ENCODE measurements at regions not wholly inside any gene's neighbourhood (a gene's known extent, or its start where the extent isn't known, plus 50 kb on each side); places are given as distances from the start of the nearest gene placed in this dataset.

DNA sequence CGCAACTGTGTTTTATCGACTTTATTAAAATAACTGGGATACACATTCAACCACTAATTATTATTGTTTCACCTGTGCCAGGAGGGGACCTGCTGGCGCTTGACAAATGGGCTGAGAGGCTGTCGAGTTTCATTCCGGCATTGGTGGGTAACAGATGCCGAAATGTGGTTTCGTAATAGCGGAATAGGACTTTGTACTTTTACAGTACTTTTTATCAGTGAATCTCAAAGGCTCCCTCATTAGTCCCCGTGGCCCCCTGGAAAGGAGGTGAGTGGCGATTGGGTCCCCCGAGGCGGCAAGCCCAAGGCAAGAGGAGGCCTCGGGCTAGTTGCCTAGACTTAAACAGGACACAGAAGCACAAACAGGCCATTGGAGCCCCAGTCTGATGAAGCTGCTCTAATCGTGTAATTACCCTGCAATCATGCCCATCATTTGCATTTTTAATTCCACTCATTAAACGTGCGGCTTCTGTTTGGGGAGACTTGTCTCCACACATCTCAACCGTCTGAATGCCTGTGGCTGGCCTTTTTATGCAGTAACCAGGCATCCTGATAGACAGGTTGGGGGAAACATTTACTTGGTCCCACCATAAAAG, 193.2 kb downstream of the INO80D start:
- no peak overlapping the region for H3K27ac ChIP-seq (ENCODE audit: control insufficient read depth, insufficient read depth, low read length)
- H2AFZ ChIP-seq (ENCODE audit: control insufficient read depth, low read length), result no peak overlapping the region

DNA sequence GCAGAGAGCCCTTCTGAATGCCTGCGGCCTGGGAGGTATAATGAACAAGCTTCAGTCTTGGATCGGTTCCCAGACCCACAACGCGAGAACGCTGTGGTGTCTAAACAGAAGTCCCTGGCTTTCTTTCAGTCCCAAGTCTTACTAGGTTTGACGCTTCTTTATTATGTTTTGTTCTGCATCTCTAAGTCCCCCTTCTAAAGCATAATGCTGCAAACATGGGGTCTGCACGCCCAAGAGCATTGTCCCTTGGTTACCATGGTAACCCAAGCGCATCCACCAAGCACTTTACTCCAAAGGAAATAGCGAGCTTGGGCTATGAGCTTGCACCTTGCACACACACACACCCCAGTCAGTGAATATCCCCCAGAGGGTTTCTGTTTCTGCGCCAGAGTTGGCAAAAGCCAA, 193.7 kb downstream of the INO80D start:
- Histone ChIP-seq H4K20me1 (ENCODE audit: control insufficient read depth, extremely low read depth, insufficient read depth, low read length) (no peaks in the 10 kb centered on the region), H3K4me3 (ENCODE audit: control insufficient read depth in 2 of 3, extremely low read depth in 1 of 3, insufficient read depth in 2 of 3, low read depth in 1 of 3, low read length in 3 of 3) (peak overlapping the region in 2 of 3 experiments; percentile 3 to 35), H3K27me3 (ENCODE audit: control insufficient read depth, extremely low read depth, insufficient read depth, low read length) (no peaks in the 10 kb centered on the region), H2AFZ (ENCODE audit: control insufficient read depth, low read length) (no peak overlapping the region), H3K79me2 (ENCODE audit: control insufficient read depth, insufficient read depth, low read length) (no peaks in the 10 kb centered on the region), H3K9me3 (ENCODE audit: control insufficient read depth, low read depth, low read length) (no peaks in the 10 kb centered on the region), H3K4me1 (ENCODE audit: control insufficient read depth, extremely low read depth, insufficient read depth, low read length) (peaks cover 36% of the 10 kb centered on the region), H3K9ac (ENCODE audit: control insufficient read depth, extremely low read depth, insufficient read depth, low read length) (peak overlapping the region; percentile 7), H3K9me1 (ENCODE audit: control insufficient read depth, extremely low read depth, insufficient read depth, low read length) (no peaks in the 10 kb centered on the region), H3K36me3 (ENCODE audit: control insufficient read depth in 2 of 2, extremely low read depth in 1 of 2, insufficient read depth in 2 of 2, low read length in 2 of 2) (no peaks in the 10 kb centered on the region), H3K4me2 (ENCODE audit: control insufficient read depth, extremely low read depth, insufficient read depth, low read depth, low read length) (peak overlapping the region; percentile 70), H3K27ac (ENCODE audit: control insufficient read depth, insufficient read depth, low read length) (no peak overlapping the region)
- peak; percentile 98 for FAIRE-seq
- TF ChIP-seq, protein P1, sequence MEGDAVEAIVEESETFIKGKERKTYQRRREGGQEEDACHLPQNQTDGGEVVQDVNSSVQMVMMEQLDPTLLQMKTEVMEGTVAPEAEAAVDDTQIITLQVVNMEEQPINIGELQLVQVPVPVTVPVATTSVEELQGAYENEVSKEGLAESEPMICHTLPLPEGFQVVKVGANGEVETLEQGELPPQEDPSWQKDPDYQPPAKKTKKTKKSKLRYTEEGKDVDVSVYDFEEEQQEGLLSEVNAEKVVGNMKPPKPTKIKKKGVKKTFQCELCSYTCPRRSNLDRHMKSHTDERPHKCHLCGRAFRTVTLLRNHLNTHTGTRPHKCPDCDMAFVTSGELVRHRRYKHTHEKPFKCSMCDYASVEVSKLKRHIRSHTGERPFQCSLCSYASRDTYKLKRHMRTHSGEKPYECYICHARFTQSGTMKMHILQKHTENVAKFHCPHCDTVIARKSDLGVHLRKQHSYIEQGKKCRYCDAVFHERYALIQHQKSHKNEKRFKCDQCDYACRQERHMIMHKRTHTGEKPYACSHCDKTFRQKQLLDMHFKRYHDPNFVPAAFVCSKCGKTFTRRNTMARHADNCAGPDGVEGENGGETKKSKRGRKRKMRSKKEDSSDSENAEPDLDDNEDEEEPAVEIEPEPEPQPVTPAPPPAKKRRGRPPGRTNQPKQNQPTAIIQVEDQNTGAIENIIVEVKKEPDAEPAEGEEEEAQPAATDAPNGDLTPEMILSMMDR (optimal IDR thresholded peaks at IDR 0.05 in 1 of 3, IDR thresholded peaks at IDR 0.05 in 1 of 3, conservative IDR thresholded peaks at IDR 0.05 in 1 of 3; ENCODE audit: extremely low read depth in 1 of 3, insufficient read depth in 2 of 3, low read length in 3 of 3), result no peak
- no peak for TF ChIP-seq EZH2 (IDR thresholded peaks at IDR 0.05; ENCODE audit: low read length)
- dilution Hi-C loops (cut with MboI; ENCODE audit: extremely low pct_ligation_motif_present, low sequenced_read_pairs), result no loop called here
- peak; percentile 17 for DNase-seq (ENCODE audit: low read depth, low spot score)

More for the DNA sequence above, 193.2 kb downstream of the INO80D start:
- DNase-seq (ENCODE audit: low read depth, low spot score), result no peak
- dilution Hi-C loops (cut with MboI; ENCODE audit: extremely low pct_ligation_motif_present, low sequenced_read_pairs), result no loop called here
- FAIRE-seq, result peak; percentile 23
- no peaks in the 10 kb centered on the region for H3K36me3 ChIP-seq (ENCODE audit: control insufficient read depth in 2 of 2, extremely low read depth in 1 of 2, insufficient read depth in 2 of 2, low read length in 2 of 2)
- H4K20me1 ChIP-seq (ENCODE audit: control insufficient read depth, extremely low read depth, insufficient read depth, low read length), result no peaks in the 10 kb centered on the region
- no peaks in the 10 kb centered on the region for H3K9me3 ChIP-seq (ENCODE audit: control insufficient read depth, low read depth, low read length)
- H3K27me3 ChIP-seq (ENCODE audit: control insufficient read depth, extremely low read depth, insufficient read depth, low read length), result no peaks in the 10 kb centered on the region
- peaks cover 36% of the 10 kb centered on the region for H3K4me1 ChIP-seq (ENCODE audit: control insufficient read depth, extremely low read depth, insufficient read depth, low read length)
- peak overlapping the region; percentile 7 for H3K9ac ChIP-seq (ENCODE audit: control insufficient read depth, extremely low read depth, insufficient read depth, low read length)
- H3K4me3 ChIP-seq (ENCODE audit: control insufficient read depth in 2 of 3, extremely low read depth in 1 of 3, insufficient read depth in 2 of 3, low read depth in 1 of 3, low read length in 3 of 3), result peak overlapping the region in 1 of 3 experiments; percentile 35
- TF ChIP-seq EZH2 (IDR thresholded peaks at IDR 0.05; ENCODE audit: low read length), result no peak
- TF ChIP-seq, protein P1 (optimal IDR thresholded peaks at IDR 0.05 in 1 of 3, IDR thresholded peaks at IDR 0.05 in 1 of 3, conservative IDR thresholded peaks at IDR 0.05 in 1 of 3; ENCODE audit: extremely low read depth in 1 of 3, insufficient read depth in 2 of 3, low read length in 3 of 3), result no peak
- H3K9me1 ChIP-seq (ENCODE audit: control insufficient read depth, extremely low read depth, insufficient read depth, low read length), result no peaks in the 10 kb centered on the region
- H3K4me2 ChIP-seq (ENCODE audit: control insufficient read depth, extremely low read depth, insufficient read depth, low read depth, low read length), result peak overlapping the region; percentile 70
- no peaks in the 10 kb centered on the region for H3K79me2 ChIP-seq (ENCODE audit: control insufficient read depth, insufficient read depth, low read length)

All from keratinocyte (primary cell).